HG03457 (cell line): ENCODE measurements at regions not wholly inside any gene's neighbourhood (a gene's known extent, or its start where the extent isn't known, plus 50 kb on each side); places are given as distances from the start of the nearest gene placed in this dataset.

Experiments
- ATAC-seq: cut with Tn5 transposase; IDR thresholded peaks from one replicate; pipeline ENCODE4 v1.9.1; 2021; ENCODE audit warnings: moderate number of reproducible peaks; ENCODE audit not compliant: unreplicated experiment

DNA sequence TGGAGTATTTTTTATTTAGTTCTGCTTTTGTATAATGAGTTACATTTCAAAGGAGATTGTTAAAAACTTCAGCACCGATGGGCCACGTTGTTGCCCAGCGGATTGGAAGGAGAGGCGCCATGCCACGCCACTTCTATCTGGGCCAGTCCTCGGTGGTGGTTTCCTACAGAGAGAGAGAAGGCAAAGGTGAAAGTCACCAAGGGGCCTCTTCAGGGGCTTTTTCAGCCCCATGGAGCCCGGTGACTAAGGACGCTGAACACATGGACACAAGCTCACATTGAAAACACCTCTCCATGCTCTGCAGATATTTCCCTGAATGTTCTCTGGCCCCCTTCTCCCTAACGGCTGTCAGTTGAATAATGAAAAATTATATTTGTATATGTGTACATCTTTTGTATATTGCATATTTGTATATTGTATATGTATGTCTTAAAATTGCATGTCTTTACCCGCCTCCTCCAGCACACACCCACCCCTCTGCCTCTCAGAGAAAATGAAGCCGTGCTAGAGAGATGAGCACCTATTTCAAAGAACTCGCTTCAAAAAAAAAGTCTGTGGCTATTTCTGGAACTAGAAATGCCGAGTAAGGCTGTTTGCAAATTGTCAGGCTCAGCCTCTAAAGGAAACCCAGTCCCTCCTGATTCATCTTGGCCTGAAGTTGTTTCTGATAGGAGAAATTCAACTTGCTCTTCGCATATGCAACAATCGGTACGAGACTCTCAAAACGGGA lies 91.9 kb upstream of the CDH4 start:
- ATAC-seq: no peak

DNA sequence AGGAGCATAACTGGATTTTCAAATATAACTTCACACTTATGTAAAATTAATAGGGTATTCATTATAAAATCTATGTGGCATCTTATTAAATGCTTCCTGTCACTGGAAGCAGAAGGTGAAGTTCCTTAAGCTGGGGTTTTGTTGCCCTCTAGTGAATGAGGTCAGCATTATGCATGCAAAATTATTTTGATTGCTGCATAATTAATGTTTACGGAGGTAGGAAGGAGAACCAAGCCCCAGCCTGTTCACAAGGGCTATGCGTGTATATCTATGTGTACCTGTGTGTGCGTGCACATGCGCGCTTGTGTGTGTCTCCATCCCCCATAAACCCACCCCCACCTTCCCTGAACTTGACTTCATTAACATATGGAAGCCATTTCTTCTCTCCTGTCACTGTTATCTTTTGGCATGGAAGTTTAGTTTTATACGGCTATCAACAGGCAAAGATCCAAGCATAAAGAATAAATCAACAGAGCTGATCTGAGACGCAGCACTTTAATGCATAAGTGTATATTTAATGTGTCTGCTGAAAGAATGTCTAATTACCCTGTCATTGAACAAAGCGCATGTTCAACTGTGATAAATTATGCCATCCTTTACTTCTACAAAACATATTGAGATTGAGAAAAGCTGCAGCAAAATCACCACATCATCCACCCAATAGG lies 90.2 kb upstream of the CDH4 start:
- ATAC-seq: no peak

DNA sequence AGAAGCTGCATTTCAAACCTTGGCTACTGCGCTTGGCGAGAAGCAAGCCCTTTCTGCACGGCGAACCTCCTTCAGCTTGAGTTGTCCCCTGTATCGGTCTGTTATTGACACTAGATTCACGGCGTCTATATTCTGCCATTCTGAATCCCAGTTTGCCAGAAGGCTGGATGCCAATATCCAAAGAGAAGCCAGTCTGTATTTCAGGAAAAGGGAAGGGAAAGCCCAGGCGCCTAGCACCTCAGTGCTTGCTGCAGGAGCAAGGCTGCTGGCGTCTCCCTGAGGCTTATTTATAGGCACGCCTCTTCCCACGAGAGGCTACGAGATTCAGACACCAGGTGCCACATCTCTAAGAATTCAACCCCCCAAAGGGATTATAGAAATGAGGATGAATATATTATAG lies 89.6 kb upstream of the CDH4 start:
- no peak for ATAC-seq

DNA sequence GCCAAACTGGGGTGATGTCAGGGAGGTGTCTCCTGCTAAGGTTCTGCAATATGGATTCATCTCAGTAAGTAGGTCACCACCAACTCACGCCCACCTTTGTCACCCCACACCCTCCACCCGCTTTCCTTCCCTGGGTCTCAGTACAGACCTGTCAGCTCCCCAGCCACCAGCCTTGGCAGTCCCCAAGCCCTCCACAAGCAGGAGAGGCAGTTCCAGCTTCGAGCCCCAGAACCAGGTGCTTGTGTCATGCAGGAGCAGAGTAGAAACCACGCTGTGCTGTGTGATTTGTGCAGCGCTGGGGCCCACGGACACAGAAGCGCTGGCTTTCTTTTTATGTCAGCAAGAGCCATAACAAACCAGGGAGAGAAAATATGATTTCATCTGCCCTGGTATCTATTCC lies 89.0 kb upstream of the CDH4 start:
- ATAC-seq: no peak

DNA sequence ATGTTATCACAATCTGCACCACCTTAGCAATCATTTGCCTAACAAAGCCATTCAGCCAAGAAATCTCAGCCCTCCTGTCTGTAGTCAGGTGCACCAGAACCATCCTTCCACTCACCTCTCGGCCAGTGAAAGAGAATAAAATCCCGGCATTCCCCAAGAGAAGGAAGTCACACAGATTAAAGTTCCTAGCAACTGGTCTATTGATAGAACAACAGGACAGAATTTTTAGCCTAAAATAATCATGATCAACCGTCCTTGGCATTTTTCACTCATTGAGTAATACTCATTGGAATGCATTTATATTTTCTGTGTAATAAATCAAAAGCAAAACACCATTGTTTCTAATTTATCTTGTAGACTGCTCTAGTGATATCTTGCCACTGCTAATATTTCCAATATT lies 85.7 kb upstream of the CDH4 start:
- ATAC-seq: no peak

DNA sequence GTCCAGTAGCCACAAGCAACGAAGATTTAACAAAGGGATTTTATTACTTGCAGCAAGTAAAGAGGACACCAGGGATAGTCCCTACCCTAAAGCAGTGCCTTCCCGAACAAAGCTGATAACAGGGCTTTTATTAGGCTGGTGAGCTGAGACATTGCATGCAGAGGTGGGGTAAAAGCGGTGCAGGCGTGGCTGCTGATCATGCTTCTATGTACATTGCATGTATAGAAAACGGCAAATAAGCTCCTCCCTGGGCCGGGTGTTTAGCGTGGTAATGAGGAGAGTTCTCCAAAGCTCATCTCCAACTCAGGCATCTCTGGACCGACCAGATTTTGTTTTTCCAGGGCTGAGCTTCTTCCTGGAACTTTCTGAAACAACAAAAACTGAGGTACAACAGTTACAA lies 83.5 kb upstream of the CDH4 start:
- ATAC-seq: no peak

DNA sequence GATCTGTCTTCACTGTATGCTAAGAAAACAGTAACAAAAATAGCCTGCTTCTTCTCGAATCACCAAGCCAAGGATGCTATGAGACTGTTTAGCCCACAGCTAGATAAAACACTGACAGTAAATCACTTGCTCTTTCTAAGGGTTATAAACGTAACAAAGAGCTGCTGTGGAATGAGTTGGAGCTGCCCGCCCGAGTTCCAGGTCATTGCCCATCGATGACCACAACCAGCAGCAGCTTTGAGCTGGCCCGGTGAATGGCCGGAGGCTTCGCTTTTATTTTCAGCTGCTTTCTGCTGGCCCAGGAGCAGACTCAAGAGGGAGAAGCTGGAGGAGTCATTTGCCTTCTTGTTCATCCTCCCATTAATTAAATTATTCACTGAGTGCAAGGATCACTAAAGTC lies 82.2 kb upstream of the CDH4 start:
- no peak for ATAC-seq

DNA sequence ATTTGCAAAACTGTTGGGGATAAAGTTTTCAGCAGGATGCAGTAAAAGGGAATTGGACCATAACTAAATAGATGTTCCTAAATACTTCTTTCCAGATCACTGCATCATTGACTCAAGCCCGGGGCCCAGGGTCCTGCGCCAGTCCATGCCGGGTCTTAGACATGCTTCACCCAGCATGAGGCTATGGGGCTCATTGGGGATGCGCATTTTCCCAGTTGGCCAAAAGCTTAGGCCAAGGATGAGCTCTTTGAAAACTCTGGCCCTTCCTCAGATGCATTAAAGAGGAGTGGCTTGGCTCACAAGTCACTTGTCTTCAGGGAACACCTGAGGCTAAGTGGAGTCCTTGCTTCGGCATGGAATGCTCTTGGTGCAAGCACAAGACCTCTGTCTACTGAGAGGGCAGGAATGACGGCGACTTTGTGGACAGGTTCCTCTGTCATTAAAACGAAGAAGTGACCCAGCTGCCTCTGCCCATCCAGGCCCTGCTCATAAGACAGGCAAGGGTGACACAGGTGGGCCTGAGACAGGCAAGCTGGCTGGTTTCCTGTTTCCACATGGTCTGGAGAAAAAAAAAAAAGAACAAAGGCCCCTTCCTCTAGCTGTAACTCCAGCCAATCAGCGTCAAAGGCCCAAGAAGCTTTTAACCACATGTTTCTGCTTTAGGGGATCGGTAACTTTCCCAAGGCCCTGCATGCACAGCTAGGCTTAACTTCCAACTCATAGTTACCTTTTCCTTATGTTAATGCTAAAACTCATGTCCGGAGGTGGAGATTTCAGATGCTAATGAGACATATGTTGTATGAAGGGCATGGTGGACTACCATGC lies 81.4 kb upstream of the CDH4 start:
- no peak for ATAC-seq

DNA sequence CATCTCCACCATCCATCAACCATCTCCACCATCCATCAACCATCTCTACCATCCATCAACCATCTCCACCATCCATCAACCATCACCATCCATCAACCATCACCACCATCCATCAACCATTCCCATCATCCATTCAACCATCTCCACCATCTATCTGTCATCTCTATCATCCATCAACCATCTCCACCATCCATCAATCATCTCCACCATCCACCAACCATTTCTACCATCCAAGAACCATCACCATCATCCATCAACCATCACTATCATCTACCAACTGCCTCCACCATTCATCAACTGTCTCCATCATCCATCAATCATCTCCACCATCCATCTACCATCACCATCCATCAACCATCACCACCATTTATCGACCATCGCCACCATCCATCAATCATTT lies 78.8 kb upstream of the CDH4 start:
- ATAC-seq: no peak

DNA sequence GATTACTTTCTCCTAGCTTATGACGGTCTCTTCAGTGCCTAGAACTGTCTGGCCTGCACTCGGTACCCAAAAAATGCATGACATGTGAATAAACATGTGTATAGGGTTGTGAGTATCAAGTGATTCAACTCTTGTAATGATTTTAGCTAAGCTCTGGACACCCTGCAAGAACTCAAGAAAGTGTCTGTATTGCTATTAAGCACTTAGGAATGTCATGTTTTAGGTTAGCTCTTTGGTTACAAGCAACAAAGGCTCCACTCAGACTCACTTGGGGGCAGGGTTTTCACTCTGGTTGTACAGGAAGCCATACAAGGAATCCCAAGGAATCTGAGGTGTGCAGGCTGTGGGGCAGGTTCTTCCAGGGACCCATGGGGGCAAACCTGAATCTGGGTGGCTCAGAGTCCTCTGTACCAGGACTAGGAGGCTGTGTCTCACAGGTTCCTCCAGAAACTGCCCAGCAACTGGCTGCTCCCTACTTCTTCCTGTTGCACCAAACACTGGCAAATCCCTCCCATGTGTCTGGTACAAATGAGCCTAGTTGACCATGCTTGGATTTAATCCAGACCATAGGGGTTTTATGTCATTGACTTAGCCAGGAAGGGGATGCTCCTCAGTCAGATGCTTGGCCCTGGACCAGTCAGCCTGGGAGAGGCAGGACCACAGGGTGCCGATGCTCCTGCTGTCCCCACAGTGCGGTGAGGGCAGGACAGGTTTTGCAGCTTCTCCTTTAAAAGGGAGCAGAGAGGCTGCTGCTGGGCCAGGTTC lies 77.9 kb upstream of the CDH4 start:
- ATAC-seq: no peak

DNA sequence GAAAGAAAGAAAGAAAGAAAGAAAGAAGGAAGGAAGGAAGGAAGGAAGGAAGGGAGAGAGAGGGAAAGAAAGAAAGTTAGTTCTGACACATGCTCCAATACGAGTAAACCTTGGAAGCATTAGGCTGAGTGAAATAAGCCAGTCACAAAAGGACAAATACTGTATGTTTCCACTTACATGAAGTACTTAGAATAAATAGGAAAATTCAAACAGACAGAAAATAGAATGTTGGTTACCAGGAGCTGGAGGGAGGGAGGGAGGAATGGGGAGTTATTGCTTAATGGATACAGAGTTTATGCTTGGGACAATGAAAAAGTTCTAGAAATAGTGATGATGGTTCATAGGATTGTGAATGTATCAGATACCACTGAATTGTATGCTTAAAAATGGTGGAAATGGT lies 75.2 kb upstream of the CDH4 start:
- no peak for ATAC-seq

DNA sequence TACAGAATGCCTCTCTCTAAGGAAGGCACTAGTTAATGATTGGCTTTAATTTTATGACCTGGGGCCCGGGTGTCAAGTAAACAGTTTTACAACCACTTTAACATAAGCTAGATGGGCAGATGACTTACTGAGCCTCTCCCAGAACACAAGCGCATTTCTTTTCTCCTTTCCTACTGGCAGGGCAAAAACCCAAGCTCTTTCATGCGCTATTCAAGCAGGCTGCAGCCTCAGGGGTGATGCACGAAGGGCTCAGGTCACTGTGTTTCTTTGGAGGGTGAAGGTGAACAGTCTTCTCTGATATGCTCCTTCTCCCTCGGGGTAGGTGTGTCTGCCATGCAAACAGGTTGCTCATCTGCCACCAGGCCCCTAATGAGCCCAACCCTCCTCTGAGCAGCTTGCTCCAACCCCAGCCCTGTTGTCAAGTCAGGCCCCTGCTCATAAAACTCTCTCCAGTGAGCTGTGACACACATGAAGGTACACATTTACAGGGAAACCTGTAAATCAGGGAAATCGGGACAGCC lies 73.5 kb upstream of the CDH4 start:
- no peak for ATAC-seq

DNA sequence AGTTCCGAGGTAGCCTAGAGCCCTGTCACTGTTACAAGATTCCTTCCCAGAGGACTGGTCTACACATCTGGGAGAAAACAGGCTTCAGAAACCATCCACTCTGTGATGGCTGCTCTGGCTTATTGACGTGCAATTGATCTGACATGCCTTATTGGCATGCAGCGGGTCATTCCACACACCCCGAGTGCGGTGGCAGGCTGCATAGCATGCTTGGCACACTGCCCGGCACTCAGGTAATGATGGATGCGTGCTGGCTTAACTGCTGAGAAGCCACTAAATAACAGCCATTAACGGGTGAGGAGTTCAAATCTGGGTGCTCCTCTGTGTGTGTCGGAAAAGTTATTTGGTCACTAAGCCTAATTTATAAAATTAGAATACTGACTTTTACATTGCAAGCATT lies 67.9 kb upstream of the CDH4 start:
- ATAC-seq: no peak

DNA sequence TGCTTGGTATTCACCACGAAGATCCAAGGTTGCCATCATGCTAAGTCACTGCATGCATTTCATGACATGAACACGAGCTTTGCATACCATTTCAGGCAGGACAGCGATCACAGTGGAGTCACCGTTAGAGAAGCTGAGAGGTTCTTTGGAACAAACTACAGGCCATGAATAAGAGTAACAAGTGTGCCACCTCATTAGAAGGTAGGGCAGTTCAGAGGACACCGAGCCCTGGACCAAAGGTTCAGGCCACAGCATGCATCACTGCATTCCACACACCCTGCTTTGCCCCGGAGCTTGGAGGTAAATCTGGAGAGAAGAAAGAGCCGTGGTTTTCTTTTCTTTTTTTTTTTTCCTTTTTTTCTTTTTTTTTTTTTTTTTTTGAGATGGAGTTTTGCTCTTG lies 66.9 kb upstream of the CDH4 start:
- no peak for ATAC-seq

DNA sequence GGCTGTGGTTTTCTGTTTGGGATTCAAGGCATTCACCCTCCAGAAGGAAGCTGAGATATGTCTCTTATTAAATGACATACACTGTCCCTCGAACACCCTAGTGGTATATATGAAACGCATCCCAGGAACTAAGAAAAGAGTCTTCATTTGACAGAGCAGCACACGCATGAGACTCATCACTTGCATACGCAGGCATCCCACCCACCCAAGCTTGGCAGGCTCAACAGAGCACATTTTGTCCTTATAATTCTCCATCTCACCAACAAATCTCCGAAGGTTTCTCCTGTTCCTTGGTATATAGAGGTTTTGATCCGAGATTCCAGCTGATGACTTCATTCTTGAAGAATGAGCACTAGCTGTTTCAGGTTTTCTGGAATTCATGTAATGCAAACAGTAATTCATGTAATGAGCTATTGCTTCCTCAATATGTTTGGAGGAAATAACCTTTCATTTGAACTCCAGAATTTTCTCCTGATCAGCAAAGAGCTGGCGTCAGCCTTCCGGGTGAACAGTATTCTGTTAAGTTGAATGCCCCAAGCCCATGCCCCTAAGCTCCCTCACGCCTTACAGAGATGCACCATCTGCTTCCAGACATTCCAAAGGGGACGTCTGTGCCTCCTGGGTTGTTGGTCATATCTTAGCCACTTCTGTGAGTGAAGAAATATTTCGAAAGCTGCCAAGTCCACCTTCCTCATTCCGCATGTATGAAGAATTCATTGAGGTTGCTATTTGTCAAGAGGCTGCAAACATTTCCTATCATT lies 66.0 kb upstream of the CDH4 start:
- no peak for ATAC-seq

DNA sequence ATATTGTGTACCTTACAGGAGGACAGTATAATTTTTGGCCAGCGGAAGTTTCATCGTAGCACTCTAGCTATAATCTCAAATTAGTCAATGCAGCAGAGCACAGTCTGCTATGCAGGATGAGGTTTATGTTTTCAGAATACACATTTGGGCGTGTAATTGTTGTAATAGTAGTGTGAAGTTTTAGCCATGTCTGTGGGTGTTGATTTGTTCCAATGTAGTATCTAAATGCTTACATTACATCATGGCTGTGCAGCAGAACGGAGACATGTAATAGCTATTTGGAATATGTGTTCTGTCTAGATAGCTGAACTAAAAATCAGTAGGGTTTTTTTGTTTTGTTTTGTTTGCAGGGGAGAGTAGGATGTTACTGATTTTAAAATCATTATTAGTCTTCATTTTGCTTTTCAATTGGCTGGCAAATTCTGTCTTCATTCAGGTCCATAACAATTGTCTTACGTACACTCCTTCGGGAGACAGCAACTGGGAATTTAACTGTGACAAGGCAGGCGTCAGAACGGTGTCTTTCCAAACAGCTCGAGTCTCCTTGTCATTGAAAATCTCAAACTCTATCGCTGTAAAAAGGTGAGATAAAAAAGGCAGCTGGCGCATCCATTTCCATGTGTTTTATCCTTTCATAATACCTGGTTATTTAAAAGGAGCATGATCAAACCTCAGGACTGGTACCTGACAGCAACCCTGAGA lies 65.1 kb upstream of the CDH4 start:
- ATAC-seq: no peak

DNA sequence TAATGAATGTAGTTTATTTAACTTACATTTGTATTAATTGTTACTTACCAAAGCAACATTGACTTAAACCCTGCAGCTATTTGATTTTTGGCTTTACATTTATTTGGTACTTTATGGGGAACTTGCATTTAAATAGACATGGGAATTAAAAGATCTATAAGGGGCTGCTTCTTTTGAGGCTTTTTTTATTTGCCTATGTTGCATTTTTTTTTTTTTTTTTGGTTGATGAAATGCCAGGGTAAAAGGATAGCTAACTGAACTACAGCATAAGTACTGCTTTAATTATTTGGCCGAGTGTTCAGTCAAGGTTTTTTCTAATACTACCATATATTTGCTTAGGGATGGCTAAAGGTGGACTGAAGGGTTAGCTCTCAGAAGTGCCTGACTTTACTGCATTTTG lies 62.5 kb upstream of the CDH4 start:
- ATAC-seq: no peak

DNA sequence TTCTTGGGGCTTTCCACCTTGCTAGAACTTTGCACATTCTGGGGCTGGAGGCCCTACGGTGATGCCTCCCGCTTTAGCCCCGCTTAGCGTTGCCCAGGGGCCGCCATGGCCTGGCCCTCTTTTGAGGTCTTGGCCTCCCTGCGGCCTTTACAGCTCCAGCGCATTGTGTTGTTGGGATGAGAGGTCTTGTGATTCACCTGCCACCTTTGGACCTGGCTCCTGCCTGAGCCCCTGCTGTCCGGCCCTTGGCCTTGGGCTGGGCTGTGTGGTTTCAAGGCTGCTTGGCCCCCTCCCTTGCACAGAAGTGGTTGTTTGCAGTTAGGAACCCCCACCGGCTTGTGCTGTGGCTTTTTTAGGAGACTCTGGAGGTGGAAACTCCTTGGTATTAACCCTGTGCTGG lies 61.0 kb upstream of the CDH4 start:
- no peak for ATAC-seq

DNA sequence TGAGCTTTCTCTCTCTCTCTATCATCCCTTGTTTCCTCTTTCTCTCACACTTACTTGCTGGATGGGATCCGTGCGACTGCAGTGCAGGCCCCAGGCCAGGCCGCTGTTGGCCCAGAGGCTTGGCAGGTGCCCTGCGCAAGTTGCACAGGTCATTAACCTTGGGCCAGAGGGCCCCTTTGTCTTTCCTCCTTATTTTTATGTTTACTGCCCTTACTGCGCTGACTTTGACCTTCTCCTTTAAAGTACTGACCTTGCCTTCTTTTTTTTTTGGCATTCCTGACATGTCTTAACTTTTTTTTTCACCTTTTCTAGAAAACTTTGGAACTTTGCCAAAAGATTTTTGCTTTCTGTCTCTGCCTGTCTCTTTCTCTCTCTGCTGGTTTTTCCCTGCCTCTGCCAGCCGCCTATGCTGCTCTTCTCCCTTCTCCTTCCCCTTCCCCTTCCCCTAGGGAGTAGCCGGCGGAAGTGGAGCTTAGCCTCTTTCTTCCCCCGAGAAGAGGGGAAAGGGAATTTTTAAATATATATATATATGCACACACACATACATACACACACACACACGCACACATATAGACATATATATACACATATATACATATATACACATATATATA lies 59.6 kb upstream of the CDH4 start:
- ATAC-seq: no peak
